IMR-90 (cell line): ENCODE measurements at regions not wholly inside any gene's neighbourhood (a gene's known extent, or its start where the extent isn't known, plus 50 kb on each side); places are given as distances from the start of the nearest gene placed in this dataset.

Source experiments
- ATAC-seq: fragments of 200-7000 bp; cut with Tn5 transposase; 2 replicates; pipeline ENCODE4 v1.9.1; 2020; ENCODE audit warnings: low read depth, mild to moderate bottlenecking, moderate library complexity
- BruUV-seq: library from RNA; stranded (reverse); fragments of 400-500 nt; replicated peaks from 2 replicates; lab custom pipeline; 2021; lab: Mats Ljungman, UMichigan
- CTCF ChIA-PET: fragments of 300-600 bp; formaldehyde crosslinking; extraction: SDS; loops from one replicate; lab custom pipeline; 2021; ENCODE audit warnings: antibody characterized with exemption; lab: Yijun Ruan, JAX
- POLR2A ChIA-PET: fragments of 300-600 bp; sonication (Branson Sonifier 250); formaldehyde crosslinking; loops from one replicate; lab custom pipeline; 2022; ENCODE audit warnings: antibody characterized with exemption; ENCODE audit not compliant: unreplicated experiment; lab: Charles Lee
- DNase-seq: peaks from one replicate; pipeline ENCODE4 v3.0.0; 2013
- H2AFZ ChIP-seq: replicated peaks from 2 replicates; pipeline ENCODE3; 2013; ENCODE audit warnings: low read length, mild to moderate bottlenecking; ENCODE audit not compliant: poor library complexity
- H2AK5ac ChIP-seq: 2 replicates; pipeline ENCODE4 v1.6.1; 2013; ENCODE audit warnings: low read depth, low read length, inconsistent platforms
- H2AK9ac ChIP-seq: replicated peaks from 2 replicates; pipeline ENCODE3; 2013; ENCODE audit warnings: mild to moderate bottlenecking, low read depth, low read length, moderate library complexity; ENCODE audit not compliant: poor library complexity
- H2BK120ac ChIP-seq: 2 replicates; pipeline ENCODE4 v1.6.1; 2013; ENCODE audit warnings: low read depth, low read length, inconsistent platforms
- H2BK15ac ChIP-seq: 3 replicates; pipeline ENCODE4 v1.6.1; 2013; ENCODE audit warnings: low read depth, low read length, inconsistent platforms
- H2BK20ac ChIP-seq: 2 replicates; pipeline ENCODE4 v1.6.1; 2013; ENCODE audit warnings: low read depth, mild to moderate bottlenecking, inconsistent platforms, low read length, moderate library complexity
- H2BK5ac ChIP-seq: 2 replicates; pipeline ENCODE4 v1.6.1; 2013; ENCODE audit warnings: mild to moderate bottlenecking, low read depth, low read length, inconsistent platforms; ENCODE audit not compliant: poor library complexity, severe bottlenecking
- H3K14ac ChIP-seq: replicated peaks from 2 replicates; pipeline ENCODE4 v1.6.1; 2013; ENCODE audit warnings: low read depth, low read length, inconsistent platforms
- H3K18ac ChIP-seq: 2 replicates; pipeline ENCODE4 v1.6.1; 2013; ENCODE audit warnings: low read depth, low read length, control low read depth
- H3K23ac ChIP-seq: 2 replicates; pipeline ENCODE4 v1.6.1; 2013; ENCODE audit warnings: low read depth, low read length, inconsistent platforms
- H3K27ac ChIP-seq: 2 replicates; pipeline ENCODE4 v1.5.1; 2013; ENCODE audit warnings: mild to moderate bottlenecking, control low read depth, low read length; ENCODE audit not compliant: insufficient read depth
- H3K27me3 ChIP-seq: 2 replicates; pipeline ENCODE4 v1.6.1; 2013; ENCODE audit warnings: low read length; ENCODE audit not compliant: control insufficient read depth, insufficient read depth
- H3K36me3 ChIP-seq: 2 replicates; pipeline ENCODE4 v1.6.1; 2013; ENCODE audit warnings: low read length, mixed read lengths; ENCODE audit not compliant: control insufficient read depth, insufficient read depth
- H3K4ac ChIP-seq: 2 replicates; pipeline ENCODE4 v1.6.1; 2013; ENCODE audit warnings: low read depth, low read length, inconsistent platforms
- H3K4me1 ChIP-seq: 2 replicates; pipeline ENCODE4 v1.6.1; 2013; ENCODE audit warnings: low read length, mixed read lengths; ENCODE audit not compliant: control insufficient read depth, insufficient read depth
- H3K4me2 ChIP-seq: 2 replicates; pipeline ENCODE4 v1.6.1; 2013; ENCODE audit warnings: low read depth, mild to moderate bottlenecking, control low read depth, low read length, moderate library complexity
- H3K4me3 ChIP-seq: 2 replicates; pipeline ENCODE4 v1.5.1; 2013; ENCODE audit warnings: low read depth, mild to moderate bottlenecking, control low read depth, low read length, moderate library complexity; ENCODE audit not compliant: insufficient read depth
- H3K56ac ChIP-seq: 2 replicates; pipeline ENCODE4 v1.6.1; 2013; ENCODE audit warnings: low read length, inconsistent platforms; ENCODE audit not compliant: insufficient read depth; ENCODE audit errors: extremely low read depth
- H3K79me1 ChIP-seq, 2 experiments: 2 replicates each; pipeline ENCODE4 v1.6.1; 2013; ENCODE audit warnings: low read length in 2 of 2, inconsistent platforms in 1 of 2, low read depth in 1 of 2
- H3K9ac ChIP-seq: 2 replicates; pipeline ENCODE4 v1.6.1; 2013; ENCODE audit warnings: low read depth, low read length, control low read depth
- H3K9me1 ChIP-seq: 2 replicates; pipeline ENCODE4 v1.6.1; 2013; ENCODE audit warnings: low read length, inconsistent platforms; ENCODE audit not compliant: insufficient read depth
- H3K9me3 ChIP-seq: 2 replicates; pipeline ENCODE4 v1.6.1; 2013; ENCODE audit warnings: low read length; ENCODE audit not compliant: control insufficient read depth, insufficient read depth
- H4K20me1 ChIP-seq: 2 replicates; pipeline ENCODE4 v1.6.1; 2013; ENCODE audit warnings: low read length, inconsistent platforms; ENCODE audit not compliant: insufficient read depth
- H4K5ac ChIP-seq: 2 replicates; pipeline ENCODE4 v1.6.1; 2013; ENCODE audit warnings: mild to moderate bottlenecking, low read depth, low read length, control low read depth
- H4K8ac ChIP-seq, 2 experiments: 2 replicates each; pipeline ENCODE4 v1.6.1; 2013; ENCODE audit warnings: low read depth in 2 of 2, low read length in 2 of 2, control low read depth in 1 of 2, inconsistent platforms in 1 of 2
- H4K91ac ChIP-seq: 2 replicates; pipeline ENCODE4 v1.6.1; 2013; ENCODE audit warnings: low read depth, low read length, inconsistent platforms; ENCODE audit not compliant: insufficient read depth
- CEBPB ChIP-seq: IDR thresholded peaks from 2 replicates; pipeline ENCODE4 v1.6.1; 2012; ENCODE audit warnings: low read depth, low read length, improper control_type of control experiment
- CHD1 ChIP-seq: IDR thresholded peaks from 2 replicates; pipeline ENCODE4 v1.6.1; 2012; ENCODE audit warnings: low read depth, low read length, improper control_type of control experiment
- CTCF ChIP-seq: conservative IDR thresholded peaks from 2 replicates; pipeline ENCODE4 v1.5.1; 2012; ENCODE audit warnings: mild to moderate bottlenecking, low read depth, low read length, improper control_type of control experiment
- ELK1 ChIP-seq: fragments of 150-350 bp; IDR thresholded peaks from 2 replicates; pipeline ENCODE4 v1.6.1; 2016; ENCODE audit warnings: low read depth, mild to moderate bottlenecking, low read length, moderate library complexity, borderline replicate concordance
- FOS ChIP-seq: fragments of 150-350 bp; IDR thresholded peaks from 2 replicates; pipeline ENCODE4 v1.6.1; 2016; ENCODE audit warnings: low read depth, low read length
- MAFK ChIP-seq: IDR thresholded peaks from 2 replicates; pipeline ENCODE4 v1.6.1; 2012; ENCODE audit warnings: low read depth, low read length, improper control_type of control experiment
- MAZ ChIP-seq: IDR thresholded peaks from 2 replicates; pipeline ENCODE4 v1.6.1; 2012; ENCODE audit warnings: low read depth, mild to moderate bottlenecking, low read length, improper control_type of control experiment, moderate library complexity, borderline replicate concordance
- MXI1 ChIP-seq: IDR thresholded peaks from 2 replicates; pipeline ENCODE4 v1.6.1; 2012; ENCODE audit warnings: low read depth, mild to moderate bottlenecking, low read length, moderate library complexity, borderline replicate concordance
- NFE2L2 ChIP-seq: fragments of 150-350 bp; IDR thresholded peaks from 2 replicates; pipeline ENCODE4 v1.6.1; 2016; ENCODE audit warnings: low read depth, mild to moderate bottlenecking, low read length
- RAD21 ChIP-seq: IDR thresholded peaks from 2 replicates; pipeline ENCODE4 v1.6.1; 2012; ENCODE audit warnings: low read length, improper control_type of control experiment
- RFX5 ChIP-seq: IDR thresholded peaks from 2 replicates; pipeline ENCODE4 v1.8.0; 2012; ENCODE audit warnings: low read depth, mild to moderate bottlenecking, low read length, moderate library complexity
- SMC3 ChIP-seq: fragments of 150-350 bp; IDR thresholded peaks from 2 replicates; pipeline ENCODE4 v1.6.1; 2016; ENCODE audit warnings: low read depth, mild to moderate bottlenecking, antibody characterized with exemption, low read length, moderate library complexity
- USF2 ChIP-seq: fragments of 150-350 bp; IDR thresholded peaks from 2 replicates; pipeline ENCODE4 v1.6.1; 2017; ENCODE audit warnings: mild to moderate bottlenecking, antibody characterized with exemption, low read length, low read depth
- dilution Hi-C: fragments of 300-500 bp; cut with HindIII; formaldehyde crosslinking; loops from one replicate; pipeline ENCODE4 v1.14.3; 2018; ENCODE audit warnings: low sequenced_read_pairs; ENCODE audit not compliant: unreplicated experiment
- in situ Hi-C: fragments of 300-500 bp; cut with MboI; formaldehyde crosslinking; loops from 3 replicates; pipeline ENCODE4 v1.14.3; 2019; ENCODE audit warnings: low sequenced_read_pairs, inconsistent platforms, mixed read lengths
- intact Hi-C: fragments of 100-400 bp; cut with micrococcal nuclease; formaldehyde crosslinking; loops from 2 replicates; pipeline ENCODE4 v1.10.0; 2022

- H3K4ac ChIP-seq: no peak overlapping the region
- H2BK120ac ChIP-seq: no peak overlapping the region
- H3K14ac ChIP-seq: no peak overlapping the region
- no TSS peak for BruUV-seq
- no peak overlapping the region for H3K27ac ChIP-seq
- H2AK5ac ChIP-seq: no peak overlapping the region
- H3K27me3 ChIP-seq: no peaks in the 10 kb centered on the region
- no peak overlapping the region for H3K4me2 ChIP-seq
- H3K18ac ChIP-seq: no peak overlapping the region
- no peak overlapping the region for H4K91ac ChIP-seq
- H3K79me1 ChIP-seq: no peaks in the 10 kb centered on the region
- no peak overlapping the region for H4K8ac ChIP-seq
- intact Hi-C loops (no loop called here), in situ Hi-C loops (no loop called here), dilution Hi-C loops (no loop called here)
- no peak for ATAC-seq
- no peaks in the 10 kb centered on the region for H4K20me1 ChIP-seq
- ChIA-PET POLR2A (no interaction called here), CTCF (no interaction called here)
- no peak for TF ChIP-seq CEBPB
- no peak for TF ChIP-seq MXI1
- TF ChIP-seq CHD1: no peak
- no peak for TF ChIP-seq MAZ
- TF ChIP-seq FOS: no peak
- no peak for TF ChIP-seq ELK1
- TF ChIP-seq RFX5: no peak
- TF ChIP-seq MAFK: no peak
- no peak for TF ChIP-seq RAD21
- no peak for TF ChIP-seq USF2
- TF ChIP-seq SMC3: no peak
- no peak for TF ChIP-seq NFE2L2
- TF ChIP-seq CTCF: no peak
- no peak overlapping the region for H3K4me3 ChIP-seq
- H2BK15ac ChIP-seq: no peak overlapping the region
- H2AK9ac ChIP-seq: no peak overlapping the region
- no peaks in the 10 kb centered on the region; the same call in none of the 2 replicates for H3K9me3 ChIP-seq
- H4K5ac ChIP-seq: no peak overlapping the region
- no peaks in the 10 kb centered on the region for H3K9me1 ChIP-seq
- DNase-seq: no peak
- H2AFZ ChIP-seq: no peak overlapping the region
- H2BK20ac ChIP-seq: no peak overlapping the region
- no peaks in the 10 kb centered on the region for H3K4me1 ChIP-seq
- no peak overlapping the region for H3K56ac ChIP-seq
- H3K36me3 ChIP-seq: no peaks in the 10 kb centered on the region
- no peak overlapping the region for H3K9ac ChIP-seq
- H3K23ac ChIP-seq: no peak overlapping the region
- peak overlapping the region; percentile 85 for H2BK5ac ChIP-seq
These were observed 328.8 kb upstream of the DNAJC19 start for GRCh38 chr3:181318321-181318720.
